GM12892 (cell line): ENCODE measurements at regions not wholly inside any gene's neighbourhood (a gene's known extent, or its start where the extent isn't known, plus 50 kb on each side); places are given as distances from the start of the nearest gene placed in this dataset.

Experiments used
- POLR2A ChIP-seq: IDR thresholded peaks from 2 replicates; pipeline ENCODE4 v1.6.1; 2011; ENCODE audit warnings: low read depth, low read length, control low read depth
- POLR2AphosphoS5 ChIP-seq: IDR thresholded peaks from 2 replicates; pipeline ENCODE4 v1.6.1; 2011; ENCODE audit warnings: low read depth, low read length, control low read depth

DNA sequence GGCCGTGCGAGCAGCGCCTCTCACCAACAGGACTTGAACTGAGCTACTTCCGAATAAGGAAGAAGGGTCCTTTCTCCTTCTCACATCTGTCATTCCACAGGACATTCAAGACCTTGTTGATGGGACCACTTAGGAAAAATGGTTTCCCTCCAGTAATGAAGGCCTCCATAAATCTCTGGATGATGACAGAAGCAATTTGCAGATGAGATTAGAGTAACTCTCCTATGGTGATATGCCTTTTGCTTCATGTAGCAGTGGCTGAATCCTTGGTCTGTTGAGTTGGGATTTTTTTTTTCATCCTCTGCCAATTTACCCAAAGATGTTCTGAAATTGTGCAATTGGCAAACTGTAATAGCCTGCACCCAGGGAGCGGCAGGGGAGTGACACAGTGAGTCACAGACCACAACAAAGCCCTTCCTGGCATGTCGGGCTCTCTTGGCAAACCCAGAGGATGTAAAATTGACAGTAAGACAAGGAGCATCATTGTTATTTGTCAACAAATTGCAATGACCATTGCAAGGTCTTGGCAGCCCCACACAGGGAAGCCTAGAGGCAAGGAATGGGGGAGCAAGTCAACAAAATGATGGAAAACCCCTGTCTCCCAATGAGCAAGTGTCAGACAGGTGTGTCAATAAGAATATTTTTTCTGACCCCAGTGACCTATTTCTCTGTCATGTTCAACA is 275.9 kb downstream of the ACTL7B start:
- TF ChIP-seq POLR2AphosphoS5 (no peak), POLR2A (no peak)
